Erythroblast (primary cell): ENCODE measurements at regions not wholly inside any gene's neighbourhood (a gene's known extent, or its start where the extent isn't known, plus 50 kb on each side); places are given as distances from the start of the nearest gene placed in this dataset.

Experiments used
- GATA1 ChIP-seq: IDR thresholded peaks from 2 replicates; pipeline ENCODE4 v1.6.1; 2011; ENCODE audit warnings: low read depth, mild to moderate bottlenecking, control low read depth, low read length, moderate library complexity
- POLR2A ChIP-seq: IDR thresholded peaks from 2 replicates; pipeline ENCODE4 v1.6.1; 2011; ENCODE audit warnings: mild to moderate bottlenecking, low read length

DNA sequence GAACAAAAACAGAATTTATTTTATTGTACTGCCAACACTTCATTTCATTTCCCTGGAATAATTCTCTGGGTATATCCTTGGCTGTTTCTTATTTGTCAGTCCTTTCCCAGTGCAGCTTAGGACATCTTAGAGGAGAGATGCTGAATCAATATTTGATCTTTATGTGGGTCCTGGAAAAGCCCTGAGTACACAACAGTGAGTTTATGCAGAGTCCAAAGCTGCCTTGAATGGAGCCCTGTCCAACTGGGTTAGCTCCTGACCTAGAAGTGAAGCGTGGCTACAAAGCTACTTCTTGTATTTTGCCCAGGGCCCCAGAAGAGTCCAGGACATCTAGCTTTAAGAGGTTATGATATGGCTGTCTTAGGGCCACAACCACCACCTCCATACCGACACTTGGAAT lies 378.0 kb upstream of the FAT3 start:
- no peak for TF ChIP-seq POLR2A
- TF ChIP-seq GATA1: no peak
